H9 (cell line): ENCODE measurements at regions not wholly inside any gene's neighbourhood (a gene's known extent, or its start where the extent isn't known, plus 50 kb on each side); places are given as distances from the start of the nearest gene placed in this dataset.

Experiments
- DNase-seq: peaks from one replicate; pipeline ENCODE4 v3.0.0-alpha.2; 2017
- H2AFZ ChIP-seq: one replicate; pipeline ENCODE4 v1.6.1; 2013; ENCODE audit warnings: mild to moderate bottlenecking, low read length, control low read depth, moderate library complexity
- H2AK5ac ChIP-seq: 2 replicates; pipeline ENCODE4 v1.6.1; 2013; ENCODE audit warnings: low read length, control low read depth, mixed read lengths; ENCODE audit not compliant: insufficient read length
- H2BK120ac ChIP-seq: one replicate; pipeline ENCODE4 v1.6.1; 2013; ENCODE audit warnings: low read depth, mild to moderate bottlenecking, low read length, control low read depth, inconsistent platforms; ENCODE audit not compliant: poor library complexity, severe bottlenecking
- H2BK12ac ChIP-seq: 2 replicates; pipeline ENCODE4 v1.6.1; 2013; ENCODE audit warnings: low read length, control low read depth, mixed read lengths, low read depth; ENCODE audit not compliant: insufficient read length
- H2BK15ac ChIP-seq: 2 replicates; pipeline ENCODE4 v1.6.1; 2013; ENCODE audit warnings: low read depth, low read length, control low read depth
- H2BK20ac ChIP-seq: one replicate; pipeline ENCODE4 v1.6.1; 2013; ENCODE audit warnings: low read depth, mild to moderate bottlenecking, low read length, control low read depth, inconsistent platforms; ENCODE audit not compliant: poor library complexity, severe bottlenecking
- H2BK5ac ChIP-seq: 2 replicates; pipeline ENCODE4 v1.6.1; 2013; ENCODE audit warnings: low read length, control low read depth, mixed read lengths; ENCODE audit not compliant: insufficient read length
- H3K14ac ChIP-seq: 2 replicates; pipeline ENCODE4 v1.6.1; 2013; ENCODE audit warnings: low read length, control low read depth; ENCODE audit not compliant: insufficient read depth
- H3K18ac ChIP-seq: 2 replicates; pipeline ENCODE4 v1.6.1; 2013; ENCODE audit warnings: low read depth, mild to moderate bottlenecking, mixed read lengths, low read length, control low read depth; ENCODE audit not compliant: insufficient read length
- H3K23ac ChIP-seq: 2 replicates; pipeline ENCODE4 v1.6.1; 2013; ENCODE audit warnings: low read length, control low read depth, mixed read lengths, low read depth; ENCODE audit not compliant: insufficient read length
- H3K23me2 ChIP-seq: 2 replicates; pipeline ENCODE4 v1.6.1; 2013; ENCODE audit warnings: low read depth, mild to moderate bottlenecking, mixed read lengths, low read length, control low read depth; ENCODE audit not compliant: insufficient read length, poor library complexity, severe bottlenecking
- H3K27ac ChIP-seq: 2 replicates; pipeline ENCODE4 v1.5.1; 2013; ENCODE audit warnings: low read length, control low read depth, mixed read lengths, low read depth; ENCODE audit not compliant: insufficient read length
- H3K27me3 ChIP-seq: 2 replicates; pipeline ENCODE4 v1.6.1; 2013; ENCODE audit warnings: low read length, control low read depth, inconsistent platforms; ENCODE audit not compliant: insufficient read depth
- H3K4ac ChIP-seq: 2 replicates; pipeline ENCODE4 v1.6.1; 2013; ENCODE audit warnings: low read depth, mild to moderate bottlenecking, control low read depth, inconsistent platforms, low read length, moderate library complexity
- H3K4me1 ChIP-seq: 2 replicates; pipeline ENCODE4 v1.6.1; 2013; ENCODE audit warnings: low read length, control low read depth, inconsistent platforms; ENCODE audit not compliant: insufficient read depth
- H3K4me2 ChIP-seq: 2 replicates; pipeline ENCODE4 v1.6.1; 2013; ENCODE audit warnings: low read length, control low read depth, mixed read lengths; ENCODE audit not compliant: insufficient read length, insufficient read depth
- H3K56ac ChIP-seq: 2 replicates; pipeline ENCODE4 v1.6.1; 2013; ENCODE audit warnings: low read depth, mild to moderate bottlenecking, mixed read lengths, low read length, control low read depth; ENCODE audit not compliant: insufficient read length
- H3K79me1 ChIP-seq: 2 replicates; pipeline ENCODE4 v1.6.1; 2013; ENCODE audit warnings: low read depth, mild to moderate bottlenecking, moderate library complexity, low read length, control low read depth, inconsistent platforms; ENCODE audit not compliant: insufficient read depth, poor library complexity, severe bottlenecking
- H3K79me2 ChIP-seq: 2 replicates; pipeline ENCODE4 v1.6.1; 2013; ENCODE audit warnings: low read length, control low read depth, inconsistent platforms; ENCODE audit not compliant: insufficient read depth
- H3K9ac ChIP-seq: 2 replicates; pipeline ENCODE4 v1.6.1; 2013; ENCODE audit warnings: low read length, control low read depth, mixed read lengths; ENCODE audit not compliant: insufficient read length; ENCODE audit errors: extremely low read depth
- H3K9me3 ChIP-seq: one replicate; pipeline ENCODE4 v1.6.1; 2013; ENCODE audit warnings: low read depth, low read length, inconsistent platforms; ENCODE audit not compliant: control insufficient read depth
- H3T11ph ChIP-seq: one replicate; pipeline ENCODE4 v1.6.1; 2013; ENCODE audit warnings: mild to moderate bottlenecking, low read length, control low read depth, inconsistent platforms
- H4K20me1 ChIP-seq: one replicate; pipeline ENCODE4 v1.6.1; 2013; ENCODE audit not compliant: control insufficient read depth, insufficient read length, insufficient read depth
- H4K5ac ChIP-seq: 2 replicates; pipeline ENCODE4 v1.6.1; 2013; ENCODE audit warnings: low read depth, mild to moderate bottlenecking, mixed read lengths, low read length, control low read depth; ENCODE audit not compliant: insufficient read length
- H4K8ac ChIP-seq: replicated peaks from 2 replicates; pipeline ENCODE4 v1.6.1; 2013; ENCODE audit warnings: low read length, control low read depth, mixed read lengths, low read depth; ENCODE audit not compliant: insufficient read length
- H4K91ac ChIP-seq: 2 replicates; pipeline ENCODE4 v1.6.1; 2013; ENCODE audit warnings: low read depth, mild to moderate bottlenecking, moderate library complexity, mixed read lengths, low read length, control low read depth; ENCODE audit not compliant: insufficient read length
- H3K27ac Mint-ChIP-seq, 3 experiments: 2 replicates in 2 of 3; 3 replicates in 1 of 3; pipeline ENCODE4 v1.8.0; 2020 to 2021; ENCODE audit warnings: mixed read lengths in 3 of 3, mild to moderate bottlenecking in 1 of 3, moderate library complexity in 1 of 3
- H3K27me3 Mint-ChIP-seq: 2 replicates; pipeline ENCODE4 v1.8.0; 2021; ENCODE audit warnings: low read depth, mild to moderate bottlenecking, moderate library complexity, mixed read lengths
- H3K36me3 Mint-ChIP-seq, 3 experiments: 2 replicates in 2 of 3; 3 replicates in 1 of 3; pipeline ENCODE4 v1.8.0; 2020 to 2021; ENCODE audit warnings: low read depth in 3 of 3, mixed read lengths in 3 of 3; ENCODE audit not compliant: insufficient read depth in 1 of 3
- H3K4me1 Mint-ChIP-seq, 2 experiments: 2 replicates each; pipeline ENCODE4 v1.8.0; 2020; ENCODE audit warnings: mixed read lengths in 2 of 2
- H3K4me3 Mint-ChIP-seq, 2 experiments: 2 replicates in 1 of 2; 3 replicates in 1 of 2; pipeline ENCODE4 v1.8.0; 2020 to 2021; ENCODE audit warnings: mild to moderate bottlenecking in 2 of 2, mixed read lengths in 2 of 2, moderate library complexity in 1 of 2
- H3K9me3 Mint-ChIP-seq, 2 experiments: 2 replicates in 1 of 2; 3 replicates in 1 of 2; pipeline ENCODE4 v1.8.0; 2020; ENCODE audit warnings: mild to moderate bottlenecking in 2 of 2, mixed read lengths in 2 of 2, moderate library complexity in 1 of 2
- TF ChIP-seq, protein P1 (sequence below): fragments of 200-600 bp; sonication (generic); conservative IDR thresholded peaks from 3 replicates; pipeline ENCODE4 v1.8.0; 2021; ENCODE audit warnings: antibody characterized with exemption, mild to moderate bottlenecking

DNA sequence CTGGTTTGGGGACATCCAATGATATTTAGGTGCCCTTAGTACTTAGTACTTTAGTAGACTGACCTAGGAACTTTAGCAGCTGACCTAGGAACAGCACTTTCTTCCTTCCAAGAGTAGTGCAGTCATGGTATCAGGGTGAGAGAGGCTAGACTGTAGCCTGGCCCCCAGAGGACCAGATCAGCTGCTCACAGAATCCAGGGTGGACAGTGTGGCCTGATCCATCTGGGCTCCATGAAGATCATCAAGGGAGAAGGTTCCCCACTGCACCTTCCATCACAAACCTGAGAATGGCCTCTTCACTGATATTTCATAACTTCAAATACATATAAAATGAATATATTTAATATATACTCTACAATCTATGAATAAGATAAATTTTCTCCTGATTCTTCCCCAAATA lies 59.0 kb upstream of the TLR3 start:
- H2AK5ac ChIP-seq: no peak overlapping the region
- no peak overlapping the region for H4K8ac ChIP-seq
- no peaks in the 10 kb centered on the region for H3K9me3 ChIP-seq
- H3K23ac ChIP-seq: no peak overlapping the region
- H2BK20ac ChIP-seq: no peak overlapping the region
- Mint-ChIP-seq H3K27ac (no peak overlapping the region), H3K4me1 (peaks cover 25 to 26% of the 10 kb centered on the region in 2 experiments), H3K27me3 (no peaks in the 10 kb centered on the region), H3K4me3 (no peak overlapping the region), H3K9me3 (no peaks in the 10 kb centered on the region; a peak in 1 of 5 replicates), H3K36me3 (peaks cover 0 to 14% (median 3%) of the 10 kb centered on the region in 3 experiments; a peak in 3 of 7 replicates)
- no peak overlapping the region for H2BK5ac ChIP-seq
- no peak overlapping the region; the same call in 1 of the 2 replicates for H2BK15ac ChIP-seq
- no peak overlapping the region for H3T11ph ChIP-seq
- TF ChIP-seq, protein P1, sequence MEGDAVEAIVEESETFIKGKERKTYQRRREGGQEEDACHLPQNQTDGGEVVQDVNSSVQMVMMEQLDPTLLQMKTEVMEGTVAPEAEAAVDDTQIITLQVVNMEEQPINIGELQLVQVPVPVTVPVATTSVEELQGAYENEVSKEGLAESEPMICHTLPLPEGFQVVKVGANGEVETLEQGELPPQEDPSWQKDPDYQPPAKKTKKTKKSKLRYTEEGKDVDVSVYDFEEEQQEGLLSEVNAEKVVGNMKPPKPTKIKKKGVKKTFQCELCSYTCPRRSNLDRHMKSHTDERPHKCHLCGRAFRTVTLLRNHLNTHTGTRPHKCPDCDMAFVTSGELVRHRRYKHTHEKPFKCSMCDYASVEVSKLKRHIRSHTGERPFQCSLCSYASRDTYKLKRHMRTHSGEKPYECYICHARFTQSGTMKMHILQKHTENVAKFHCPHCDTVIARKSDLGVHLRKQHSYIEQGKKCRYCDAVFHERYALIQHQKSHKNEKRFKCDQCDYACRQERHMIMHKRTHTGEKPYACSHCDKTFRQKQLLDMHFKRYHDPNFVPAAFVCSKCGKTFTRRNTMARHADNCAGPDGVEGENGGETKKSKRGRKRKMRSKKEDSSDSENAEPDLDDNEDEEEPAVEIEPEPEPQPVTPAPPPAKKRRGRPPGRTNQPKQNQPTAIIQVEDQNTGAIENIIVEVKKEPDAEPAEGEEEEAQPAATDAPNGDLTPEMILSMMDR: no peak
- H3K14ac ChIP-seq: no peak overlapping the region
- peaks cover 7% of the 10 kb centered on the region; the same call in 1 of the 2 replicates for H3K4me1 ChIP-seq
- no peak overlapping the region for H3K27ac ChIP-seq
- H3K79me2 ChIP-seq: no peaks in the 10 kb centered on the region
- H3K18ac ChIP-seq: no peak overlapping the region
- no peak overlapping the region for H2BK120ac ChIP-seq
- H3K23me2 ChIP-seq: no peaks in the 10 kb centered on the region
- H3K4ac ChIP-seq: no peak overlapping the region
- H4K5ac ChIP-seq: no peak overlapping the region
- H3K9ac ChIP-seq: no peak overlapping the region
- H3K4me2 ChIP-seq: no peak overlapping the region
- H2AFZ ChIP-seq: no peak overlapping the region
- H2BK12ac ChIP-seq: no peak overlapping the region
- no peaks in the 10 kb centered on the region for H3K79me1 ChIP-seq
- no peaks in the 10 kb centered on the region for H4K20me1 ChIP-seq
- no peak overlapping the region for H4K91ac ChIP-seq
- H3K27me3 ChIP-seq: no peaks in the 10 kb centered on the region
- H3K56ac ChIP-seq: no peak overlapping the region
- no peak for DNase-seq
